Smooth muscle cell (in vitro differentiated cells): ENCODE measurements at regions not wholly inside any gene's neighbourhood (a gene's known extent, or its start where the extent isn't known, plus 50 kb on each side); places are given as distances from the start of the nearest gene placed in this dataset.
"Not testable (repeated sequence)": the region's sequence is repeated elsewhere in the genome, so short reads cannot be mapped to it uniquely, and the experiment has no call there.

ENCODE experiments used
- DNase-seq: peaks from one replicate; lab custom pipeline; 2025; ENCODE audit not compliant: unreplicated experiment; lab: John Stamatoyannopoulos, UW
- H2AFZ ChIP-seq: fragments of 200-600 bp; sonication (generic); 2 replicates; pipeline ENCODE4 v1.6.0; 2016; ENCODE audit warnings: antibody characterized with exemption, low read depth, mild to moderate bottlenecking
- H3F3A ChIP-seq: fragments of 200-600 bp; sonication (generic); 2 replicates; pipeline ENCODE4 v1.6.0; 2017; ENCODE audit warnings: antibody characterized with exemption, low read depth
- H3K27ac ChIP-seq: fragments of 200-600 bp; sonication (generic); 2 replicates; pipeline ENCODE4 v1.5.1; 2016; ENCODE audit warnings: low read depth, mild to moderate bottlenecking
- H3K27me3 ChIP-seq: fragments of 200-600 bp; sonication (generic); 2 replicates; pipeline ENCODE4 v1.6.1; 2016; ENCODE audit warnings: low read depth, mild to moderate bottlenecking
- H3K36me3 ChIP-seq: fragments of 200-600 bp; sonication (generic); 2 replicates; pipeline ENCODE4 v1.5.1; 2016; ENCODE audit warnings: low read depth
- H3K4me1 ChIP-seq: fragments of 200-600 bp; sonication (generic); 2 replicates; pipeline ENCODE4 v1.5.1; 2016; ENCODE audit warnings: low read depth
- H3K4me2 ChIP-seq: fragments of 200-600 bp; sonication (generic); 2 replicates; pipeline ENCODE4 v1.6.0; 2016; ENCODE audit warnings: mild to moderate bottlenecking
- H3K4me3 ChIP-seq: fragments of 200-600 bp; sonication (generic); 2 replicates; pipeline ENCODE4 v1.5.1; 2016; ENCODE audit warnings: mild to moderate bottlenecking
- H3K79me2 ChIP-seq: fragments of 200-600 bp; sonication (generic); 2 replicates; pipeline ENCODE4 v1.6.0; 2016; ENCODE audit warnings: low read depth, mild to moderate bottlenecking
- H3K9ac ChIP-seq: fragments of 200-600 bp; sonication (generic); 2 replicates; pipeline ENCODE4 v1.6.0; 2016; ENCODE audit warnings: low read depth
- H3K9me3 ChIP-seq: fragments of 200-600 bp; sonication (generic); replicated peaks from 2 replicates; pipeline ENCODE4 v1.5.1; 2016; ENCODE audit warnings: low read depth
- H4K20me1 ChIP-seq: fragments of 200-600 bp; sonication (generic); 2 replicates; pipeline ENCODE4 v1.6.0; 2016; ENCODE audit warnings: low read depth
- CTCF ChIP-seq: fragments of 200-600 bp; sonication (generic); IDR thresholded peaks from 2 replicates; pipeline ENCODE4 v1.5.1; 2017; ENCODE audit warnings: borderline replicate concordance, mild to moderate bottlenecking, antibody characterized with exemption; ENCODE audit not compliant: insufficient read depth, poor library complexity, severe bottlenecking
- WGBS: methylation state at CpG from one replicate; pipeline ENCODE4 v1.1.7; 2016; ENCODE audit warnings: low lambda C conversion rate; 5-methylcytosine and 5-hydroxymethylcytosine counted together

DNA sequence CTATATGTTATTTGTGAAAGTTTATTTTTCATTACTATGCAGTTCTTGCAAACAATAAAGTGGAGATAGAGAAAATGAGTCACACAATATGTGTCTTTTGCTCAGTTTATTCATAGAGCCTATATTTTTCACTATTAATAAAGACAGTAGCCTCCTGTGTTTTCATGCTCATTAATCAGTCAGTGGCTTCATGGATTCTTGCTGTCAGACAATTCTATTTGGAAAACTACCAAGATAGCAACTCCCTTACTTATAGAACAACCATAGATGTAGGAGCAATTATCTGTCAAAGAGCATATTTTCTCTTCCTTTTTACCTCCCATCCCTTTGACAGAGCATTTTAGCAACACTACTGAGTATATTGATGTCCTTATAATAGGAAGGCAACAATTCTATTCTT, 132.7 kb upstream of the CALCR start:
- no peak overlapping the region for H3K9ac ChIP-seq

GRCh38 chr7:93706162-93706561, 131.6 kb upstream of the CALCR start:
- not testable (repeated sequence) for H3K4me2 ChIP-seq, DNase-seq, H4K20me1 ChIP-seq, H3K4me3 ChIP-seq, H3K79me2 ChIP-seq, H3K27me3 ChIP-seq, H3K27ac ChIP-seq, H2AFZ ChIP-seq, H3K9ac ChIP-seq, H3K9me3 ChIP-seq, H3F3A ChIP-seq, H3K36me3 ChIP-seq, H3K4me1 ChIP-seq
- 98% methylated on average over 4 of the region's 4 CpGs for WGBS

More for the DNA sequence above, 132.7 kb upstream of the CALCR start:
- no peaks in the 10 kb centered on the region for H3K4me1 ChIP-seq
- DNase-seq, result no peak
- H3K79me2 ChIP-seq, result no peaks in the 10 kb centered on the region
- no peak overlapping the region for H3K4me3 ChIP-seq
- no peaks in the 10 kb centered on the region for H3K9me3 ChIP-seq
- H2AFZ ChIP-seq, result no peak overlapping the region
- no peaks in the 10 kb centered on the region for H3K36me3 ChIP-seq
- no peak for TF ChIP-seq CTCF
- H3F3A ChIP-seq, result no peaks in the 10 kb centered on the region
- H3K27ac ChIP-seq, result no peak overlapping the region
- no peaks in the 10 kb centered on the region for H4K20me1 ChIP-seq
- H3K27me3 ChIP-seq, result no peaks in the 10 kb centered on the region
- H3K4me2 ChIP-seq, result no peak overlapping the region

GRCh38 chr7:93704217-93704616, 129.7 kb upstream of the CALCR start:
- no peak overlapping the region for H3K27ac ChIP-seq
- no peaks in the 10 kb centered on the region for H3K36me3 ChIP-seq
- no peaks in the 10 kb centered on the region for H3F3A ChIP-seq
- no peaks in the 10 kb centered on the region for H3K27me3 ChIP-seq
- DNase-seq, result no peak
- H3K4me3 ChIP-seq, result no peak overlapping the region
- no peaks in the 10 kb centered on the region for H3K9me3 ChIP-seq
- H3K9ac ChIP-seq, result no peak overlapping the region
- no peak for TF ChIP-seq CTCF
- H3K4me1 ChIP-seq, result no peaks in the 10 kb centered on the region
- H3K79me2 ChIP-seq, result no peaks in the 10 kb centered on the region
- H4K20me1 ChIP-seq, result no peaks in the 10 kb centered on the region
- H3K4me2 ChIP-seq, result no peak overlapping the region
- no peak overlapping the region for H2AFZ ChIP-seq

DNA sequence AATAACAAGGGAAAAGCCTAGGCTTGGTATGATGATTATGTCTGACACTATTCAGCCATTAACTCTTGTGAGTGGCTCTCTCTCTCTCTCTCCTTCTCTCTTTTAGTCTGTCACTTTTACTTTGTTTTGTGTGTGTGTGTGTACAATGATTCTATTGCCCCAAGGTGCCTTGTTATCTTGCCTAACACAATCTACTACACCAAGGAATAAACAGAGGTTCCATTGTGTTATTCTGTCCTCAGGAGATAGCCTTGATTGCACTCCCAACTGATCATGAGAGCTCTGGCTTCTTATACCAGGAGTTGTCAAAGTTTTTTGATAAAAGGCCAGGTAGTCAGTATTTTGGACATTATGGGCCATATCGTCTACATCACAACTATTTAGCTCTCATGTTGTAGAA, 123.4 kb upstream of the CALCR start:
- Histone ChIP-seq H3K4me3 (no peak overlapping the region), H3K9me3 (no peaks in the 10 kb centered on the region), H3F3A (no peaks in the 10 kb centered on the region), H3K4me2 (no peak overlapping the region), H3K9ac (no peak overlapping the region), H2AFZ (no peak overlapping the region), H3K79me2 (no peaks in the 10 kb centered on the region), H4K20me1 (no peaks in the 10 kb centered on the region), H3K4me1 (no peaks in the 10 kb centered on the region), H3K36me3 (no peaks in the 10 kb centered on the region), H3K27me3 (no peaks in the 10 kb centered on the region), H3K27ac (no peak overlapping the region)
- 97% methylated on average over 1 of the region's 1 CpG for WGBS
- TF ChIP-seq CTCF, result no peak
- DNase-seq, result no peak
